ENCODE measurements at regions not wholly inside any gene's neighbourhood (a gene's known extent, or its start where the extent isn't known, plus 50 kb on each side); places are given as distances from the start of the nearest gene placed in this dataset.
A peak's percentile ranks its signal among the peaks of the same experiment; 100 is the strongest.
"Not testable (repeated sequence)": the region's sequence is repeated elsewhere in the genome, so short reads cannot be mapped to it uniquely, and the experiment has no call there.

DNA sequence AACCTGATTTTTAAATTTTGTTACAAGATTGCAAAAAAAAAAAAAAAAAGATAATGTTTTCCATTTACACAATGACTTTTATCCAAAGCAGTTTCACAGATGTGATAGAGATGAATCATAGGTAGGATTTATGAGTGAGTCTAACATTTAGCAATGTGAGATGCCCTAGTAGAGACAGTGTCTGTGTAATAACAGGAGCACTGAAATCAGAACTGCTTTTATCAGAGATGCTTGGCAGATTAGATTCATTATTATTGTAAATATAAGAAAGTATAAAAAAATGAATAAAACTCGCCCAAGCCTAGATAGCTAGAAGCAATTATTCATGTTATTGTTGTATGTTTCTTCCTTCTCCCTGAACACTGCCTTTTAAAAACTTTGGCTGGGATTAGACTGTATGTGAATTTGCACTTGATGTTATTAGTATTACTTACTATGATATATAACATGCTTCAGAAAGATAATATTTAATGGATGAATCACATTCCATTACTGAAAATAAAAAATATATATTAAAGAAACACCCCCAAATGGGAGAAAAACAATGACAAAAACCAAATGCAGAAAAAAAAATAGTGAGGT is 567.3 kb upstream of the KLF4 start:
- Histone ChIP-seq H3K27me3 (ENCODE audit: control insufficient read depth, insufficient read depth, low read length) (no peaks in the 10 kb centered on the region), H3K4me3 (ENCODE audit: low read length) (peak overlapping the region; percentile 18), H3K4me2 (ENCODE audit: low read length) (peak overlapping the region; percentile 72), H3K4me1 (ENCODE audit: control insufficient read depth, insufficient read depth, low read length) (peaks cover 54% of the 10 kb centered on the region), H3K9me3 (replicated peaks; ENCODE audit: low read length) (no peaks in the 10 kb centered on the region), H3K9ac (ENCODE audit: low read depth, low read length) (peak overlapping the region; percentile 70), H3K36me3 (ENCODE audit: insufficient read depth, low read length) (no peaks in the 10 kb centered on the region)

DNA sequence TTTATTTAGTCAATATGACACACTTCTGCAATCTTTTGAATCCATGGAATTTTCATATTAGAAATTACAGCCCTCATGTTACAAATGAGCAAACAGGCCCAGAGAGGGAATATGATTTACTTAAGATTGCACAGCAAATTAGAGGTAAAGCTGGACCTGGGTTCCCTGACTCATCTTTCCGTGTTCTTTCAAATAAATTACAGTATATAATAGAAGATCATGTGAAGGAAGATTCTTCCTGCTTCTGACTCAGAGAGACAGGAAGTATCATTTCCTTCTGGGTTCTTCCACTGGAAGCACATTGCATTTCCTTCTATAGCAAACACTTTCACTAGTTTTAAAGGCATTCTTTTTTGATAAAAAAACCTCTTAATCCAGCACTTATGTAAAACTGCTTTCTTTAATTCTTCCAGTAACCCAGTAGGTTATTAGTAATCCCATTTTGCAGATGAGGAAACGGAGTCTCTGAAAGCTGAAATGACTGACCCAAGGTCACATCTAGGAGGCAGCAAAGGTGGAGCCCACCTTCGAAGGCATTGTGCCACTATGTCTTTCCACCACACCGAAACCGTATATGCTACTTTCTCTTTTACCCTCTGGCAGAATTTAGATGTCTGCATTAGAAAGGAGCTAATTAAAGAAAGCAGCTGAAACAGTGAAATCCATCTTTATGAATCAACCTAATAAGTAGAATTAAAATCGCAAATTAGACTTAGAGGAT is 566.7 kb upstream of the KLF4 start:
- Histone ChIP-seq H3K4me3 (ENCODE audit: low read length) (peak overlapping the region; percentile 47), H3K9ac (ENCODE audit: low read depth, low read length) (peak overlapping the region; percentile 70), H3K4me1 (ENCODE audit: control insufficient read depth, insufficient read depth, low read length) (peaks cover 57% of the 10 kb centered on the region), H3K4me2 (ENCODE audit: low read length) (peak overlapping the region; percentile 72), H3K9me3 (replicated peaks; ENCODE audit: low read length) (no peaks in the 10 kb centered on the region), H3K36me3 (ENCODE audit: insufficient read depth, low read length) (no peaks in the 10 kb centered on the region), H3K27me3 (ENCODE audit: control insufficient read depth, insufficient read depth, low read length) (no peaks in the 10 kb centered on the region)

DNA sequence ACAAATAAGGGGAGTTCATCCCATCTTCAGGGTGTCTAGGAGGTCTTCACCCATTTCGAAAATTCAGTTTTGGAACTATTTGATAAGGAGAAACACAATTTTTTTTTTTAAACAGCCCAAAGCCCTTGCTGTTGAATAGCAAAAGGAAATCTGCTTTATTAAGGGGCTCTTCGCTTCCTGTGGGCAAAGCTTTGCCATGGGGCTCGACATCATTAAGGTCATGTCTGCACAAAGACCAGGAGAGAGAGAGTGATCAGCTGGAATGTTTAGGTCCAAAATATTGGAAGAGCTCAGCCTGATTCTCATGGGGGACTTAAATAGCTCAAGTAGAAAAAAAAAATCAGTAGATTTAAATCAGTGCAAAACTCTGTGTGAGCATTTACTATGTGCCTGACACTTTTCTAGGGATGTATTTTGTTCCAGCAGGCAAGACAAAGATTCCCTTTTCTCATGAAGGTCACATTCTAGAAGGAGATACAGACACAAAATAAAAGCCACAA is 564.6 kb upstream of the KLF4 start:
- H3K4me1 ChIP-seq (ENCODE audit: control insufficient read depth, insufficient read depth, low read length), result peaks cover 77% of the 10 kb centered on the region
- peak overlapping the region; percentile 70 for H3K4me2 ChIP-seq (ENCODE audit: low read length)
- H3K4me3 ChIP-seq (ENCODE audit: low read length), result no peak overlapping the region
- H3K9ac ChIP-seq (ENCODE audit: low read depth, low read length), result peak overlapping the region; percentile 49
- no peaks in the 10 kb centered on the region for H3K27me3 ChIP-seq (ENCODE audit: control insufficient read depth, insufficient read depth, low read length)
- no peaks in the 10 kb centered on the region for H3K9me3 ChIP-seq (replicated peaks; ENCODE audit: low read length)
- no peaks in the 10 kb centered on the region for H3K36me3 ChIP-seq (ENCODE audit: insufficient read depth, low read length)

DNA sequence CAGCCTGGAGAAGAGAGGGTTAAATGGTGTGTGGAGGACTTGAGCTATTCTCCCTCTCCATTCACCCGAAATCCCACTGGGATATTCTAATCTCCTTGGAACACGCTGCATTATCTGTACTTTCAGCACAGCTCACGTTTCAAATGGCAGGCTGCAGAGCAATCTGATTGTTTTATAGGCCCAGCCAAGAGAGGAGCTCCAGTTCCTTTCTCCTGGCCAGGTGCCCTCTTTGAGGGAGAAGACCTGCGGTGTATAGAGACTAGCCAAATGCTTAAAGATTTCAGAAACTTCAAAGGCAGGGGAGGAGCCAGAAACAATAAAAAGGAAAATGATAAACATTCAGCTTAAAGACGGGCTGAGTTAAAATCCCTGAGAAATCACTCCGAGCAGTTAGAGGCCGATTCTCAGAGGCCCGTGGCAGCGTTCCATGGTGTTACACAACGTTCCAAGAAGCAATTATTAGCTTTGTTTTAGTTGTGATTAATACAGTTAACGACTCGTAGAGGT is 564.0 kb upstream of the KLF4 start:
- no peak overlapping the region for H3K4me3 ChIP-seq (ENCODE audit: low read length)

DNA sequence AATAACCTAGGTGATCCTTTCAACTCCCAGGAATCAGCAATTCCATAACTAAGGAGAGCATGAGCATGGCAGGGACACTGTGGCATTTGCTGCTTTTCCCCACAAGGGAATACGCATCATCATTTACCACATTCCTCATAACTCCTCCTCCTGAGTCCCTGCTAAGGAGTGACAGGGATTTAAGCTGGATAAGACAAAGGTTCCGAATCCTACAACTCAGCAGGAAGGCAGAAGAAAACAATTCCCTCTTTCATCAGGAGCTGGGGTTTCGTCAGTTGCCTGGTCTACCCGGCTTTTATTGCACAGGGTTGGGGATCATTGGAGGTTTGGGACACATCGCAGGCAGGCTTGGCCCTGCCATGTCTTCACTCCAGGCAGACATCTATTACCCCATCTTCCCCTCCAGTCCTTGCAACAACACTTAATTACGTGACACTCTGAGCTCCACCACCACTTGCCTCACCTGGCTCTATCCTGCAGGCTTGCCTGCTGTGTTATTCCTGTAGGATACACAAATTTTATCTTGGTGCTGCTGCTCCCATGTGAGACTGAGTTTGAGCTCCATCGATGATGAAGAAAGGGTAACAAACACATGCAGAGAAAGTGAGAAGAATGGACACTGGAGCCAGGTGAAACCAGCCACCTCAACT is 563.0 kb upstream of the KLF4 start:
- Histone ChIP-seq H3K4me3 (ENCODE audit: low read length) (no peak overlapping the region), H3K36me3 (ENCODE audit: insufficient read depth, low read length) (no peaks in the 10 kb centered on the region), H3K4me2 (ENCODE audit: low read length) (no peak overlapping the region), H3K9me3 (replicated peaks; ENCODE audit: low read length) (no peaks in the 10 kb centered on the region), H3K9ac (ENCODE audit: low read depth, low read length) (no peak overlapping the region), H3K27me3 (ENCODE audit: control insufficient read depth, insufficient read depth, low read length) (no peaks in the 10 kb centered on the region), H3K4me1 (ENCODE audit: control insufficient read depth, insufficient read depth, low read length) (peaks cover 77% of the 10 kb centered on the region)

More for the DNA sequence above, 564.0 kb upstream of the KLF4 start:
- peak overlapping the region; percentile 69 for H3K9ac ChIP-seq (ENCODE audit: low read depth, low read length)
- H3K27me3 ChIP-seq (ENCODE audit: control insufficient read depth, insufficient read depth, low read length), result no peaks in the 10 kb centered on the region
- peaks cover 80% of the 10 kb centered on the region for H3K4me1 ChIP-seq (ENCODE audit: control insufficient read depth, insufficient read depth, low read length)
- H3K36me3 ChIP-seq (ENCODE audit: insufficient read depth, low read length), result no peaks in the 10 kb centered on the region
- H3K4me2 ChIP-seq (ENCODE audit: low read length), result peak overlapping the region; percentile 70
- no peaks in the 10 kb centered on the region for H3K9me3 ChIP-seq (replicated peaks; ENCODE audit: low read length)

DNA sequence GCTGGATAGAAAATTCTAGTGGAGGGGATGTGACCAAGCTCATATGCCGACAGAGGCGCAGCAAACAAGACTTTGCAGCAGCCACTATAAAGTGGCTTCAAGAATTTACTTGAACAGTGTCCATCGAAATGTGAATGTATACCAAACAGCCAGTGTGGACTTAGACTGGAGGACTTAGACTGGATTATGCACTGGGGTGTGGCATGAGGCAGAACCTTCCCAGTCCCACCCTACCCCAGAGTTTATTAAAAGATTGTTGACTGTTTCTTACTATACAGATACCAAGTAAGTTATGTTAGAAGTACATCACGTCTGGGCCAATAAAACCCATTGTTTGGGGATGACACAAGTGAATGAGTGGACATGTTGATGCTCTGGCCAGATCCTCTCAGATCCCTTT is 561.3 kb upstream of the KLF4 start:
- Histone ChIP-seq H3K36me3 (ENCODE audit: insufficient read depth, low read length) (no peaks in the 10 kb centered on the region), H3K27me3 (ENCODE audit: control insufficient read depth, insufficient read depth, low read length) (no peaks in the 10 kb centered on the region)

DNA sequence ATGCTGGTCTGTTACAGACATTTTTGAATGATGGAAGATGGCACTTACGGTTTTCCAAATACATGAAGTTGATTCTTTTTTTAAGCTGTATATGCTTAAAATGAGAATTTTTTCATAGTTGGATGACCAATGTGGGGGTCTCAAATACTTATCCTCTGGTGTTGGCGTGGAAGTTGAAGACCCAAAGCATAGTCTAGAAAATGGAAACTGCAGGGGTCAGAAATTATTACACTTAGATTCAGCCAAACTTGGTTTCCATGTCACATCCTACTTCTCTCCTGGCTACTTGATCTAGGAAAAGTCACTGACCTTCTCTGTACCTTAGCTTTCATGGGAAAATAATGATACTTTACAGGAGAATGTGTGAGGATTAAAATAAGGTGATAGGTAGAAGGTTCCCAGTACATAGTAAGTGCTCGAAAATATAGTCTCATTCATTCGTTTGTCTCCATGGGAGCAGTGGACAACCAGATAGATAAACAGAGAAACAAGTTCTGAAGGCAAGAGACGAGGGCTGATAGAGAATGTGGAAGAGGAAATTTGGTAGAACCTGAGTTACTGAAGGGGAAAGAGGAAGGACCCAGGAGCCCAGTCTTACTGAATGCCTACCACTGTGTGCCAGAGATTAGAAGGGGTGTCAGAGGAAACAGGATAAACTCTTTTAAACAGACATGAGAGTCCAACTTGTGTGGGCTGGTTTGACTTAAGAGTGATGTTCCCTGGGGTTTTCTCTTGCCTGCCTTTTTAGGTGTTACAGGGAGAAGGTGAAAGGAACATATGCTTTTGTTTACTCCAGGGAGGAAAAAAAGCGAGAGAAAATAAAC is 560.3 kb upstream of the KLF4 start:
- Histone ChIP-seq H3K9me3 (replicated peaks; ENCODE audit: low read length) (no peaks in the 10 kb centered on the region), H3K9ac (ENCODE audit: low read depth, low read length) (peak overlapping the region; percentile 62), H3K4me1 (ENCODE audit: control insufficient read depth, insufficient read depth, low read length) (peaks cover 56% of the 10 kb centered on the region), H3K4me2 (ENCODE audit: low read length) (peak overlapping the region; percentile 71), H3K36me3 (ENCODE audit: insufficient read depth, low read length) (no peaks in the 10 kb centered on the region), H3K27me3 (ENCODE audit: control insufficient read depth, insufficient read depth, low read length) (no peaks in the 10 kb centered on the region), H3K4me3 (ENCODE audit: low read length) (no peak overlapping the region)

More for the DNA sequence above, 561.3 kb upstream of the KLF4 start:
- no peaks in the 10 kb centered on the region for H3K9me3 ChIP-seq (replicated peaks; ENCODE audit: low read length)
- peaks cover 65% of the 10 kb centered on the region for H3K4me1 ChIP-seq (ENCODE audit: control insufficient read depth, insufficient read depth, low read length)
- no peak overlapping the region for H3K4me3 ChIP-seq (ENCODE audit: low read length)
- H3K4me2 ChIP-seq (ENCODE audit: low read length), result no peak overlapping the region
- no peak overlapping the region for H3K9ac ChIP-seq (ENCODE audit: low read depth, low read length)

DNA sequence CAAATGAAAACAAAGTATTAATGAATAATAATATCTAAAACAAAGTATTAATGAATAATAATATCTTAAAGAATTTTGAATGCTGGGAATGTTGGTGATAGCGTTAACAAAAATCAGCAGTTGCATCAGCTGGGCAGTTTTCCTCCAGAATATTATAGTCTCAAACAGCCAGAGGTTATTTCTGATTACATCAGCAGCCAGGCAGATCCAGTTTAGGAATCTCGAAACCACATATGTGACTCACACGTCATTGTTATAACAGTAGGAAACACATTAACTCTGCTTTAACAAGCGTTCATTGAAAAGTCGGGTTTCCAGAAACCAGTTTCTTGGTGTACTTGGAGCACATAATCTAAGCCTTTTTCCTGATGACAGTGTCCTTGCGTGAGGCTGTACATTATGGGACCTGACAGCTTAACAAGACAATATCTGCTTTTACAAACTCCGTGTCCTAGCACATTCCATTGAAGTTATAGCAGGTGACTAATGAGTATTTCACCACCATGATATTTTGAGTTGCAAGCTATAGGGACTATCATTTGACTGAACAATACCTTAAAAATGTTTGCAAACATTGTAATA is 559.5 kb upstream of the KLF4 start:
- Histone ChIP-seq H3K9me3 (replicated peaks; ENCODE audit: low read length) (peaks cover under 1% of the 10 kb centered on the region), H3K4me2 (ENCODE audit: low read length) (peak overlapping the region; percentile 71), H3K36me3 (ENCODE audit: insufficient read depth, low read length) (no peaks in the 10 kb centered on the region), H3K9ac (ENCODE audit: low read depth, low read length) (peak overlapping the region; percentile 62), H3K4me3 (ENCODE audit: low read length) (peak overlapping the region; percentile 17), H3K27me3 (ENCODE audit: control insufficient read depth, insufficient read depth, low read length) (no peaks in the 10 kb centered on the region), H3K4me1 (ENCODE audit: control insufficient read depth, insufficient read depth, low read length) (peaks cover 49% of the 10 kb centered on the region)

DNA sequence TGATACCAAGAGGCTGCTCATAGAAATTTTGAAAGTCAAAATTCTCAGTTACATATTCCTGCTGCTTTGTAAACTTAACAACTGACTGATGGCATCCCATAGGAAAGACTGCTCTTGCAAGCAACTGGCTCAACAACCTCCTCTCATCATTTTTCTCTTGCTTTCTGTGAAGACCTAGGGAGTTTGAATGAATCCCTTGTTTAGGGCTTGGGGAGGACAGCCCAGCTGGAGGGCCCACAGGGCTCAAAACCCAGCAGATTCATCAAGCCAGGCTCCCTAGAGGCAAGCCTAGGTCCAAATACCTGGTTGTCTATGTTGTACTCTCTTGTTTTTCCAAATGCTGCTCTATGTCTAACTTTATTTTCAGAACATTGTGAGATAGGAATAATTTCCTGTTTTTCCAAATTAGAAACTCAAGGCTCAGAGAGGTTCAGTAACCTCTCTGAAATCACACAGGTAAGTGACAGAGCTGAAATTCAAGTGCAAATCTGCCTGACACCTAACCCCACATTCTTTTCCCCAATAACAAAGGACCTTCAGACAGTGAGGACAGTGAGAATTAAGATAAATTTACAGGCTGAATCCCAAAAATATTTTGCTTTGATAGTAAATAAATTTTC is 558.9 kb upstream of the KLF4 start:
- Histone ChIP-seq H3K4me2 (ENCODE audit: low read length) (peak overlapping the region; percentile 14), H3K9ac (ENCODE audit: low read depth, low read length) (peak overlapping the region; percentile 62), H3K36me3 (ENCODE audit: insufficient read depth, low read length) (peaks cover 4% of the 10 kb centered on the region), H3K27me3 (ENCODE audit: control insufficient read depth, insufficient read depth, low read length) (no peaks in the 10 kb centered on the region), H3K4me3 (ENCODE audit: low read length) (no peak overlapping the region), H3K4me1 (ENCODE audit: control insufficient read depth, insufficient read depth, low read length) (peaks cover 44% of the 10 kb centered on the region), H3K9me3 (replicated peaks; ENCODE audit: low read length) (peaks cover 6% of the 10 kb centered on the region)

DNA sequence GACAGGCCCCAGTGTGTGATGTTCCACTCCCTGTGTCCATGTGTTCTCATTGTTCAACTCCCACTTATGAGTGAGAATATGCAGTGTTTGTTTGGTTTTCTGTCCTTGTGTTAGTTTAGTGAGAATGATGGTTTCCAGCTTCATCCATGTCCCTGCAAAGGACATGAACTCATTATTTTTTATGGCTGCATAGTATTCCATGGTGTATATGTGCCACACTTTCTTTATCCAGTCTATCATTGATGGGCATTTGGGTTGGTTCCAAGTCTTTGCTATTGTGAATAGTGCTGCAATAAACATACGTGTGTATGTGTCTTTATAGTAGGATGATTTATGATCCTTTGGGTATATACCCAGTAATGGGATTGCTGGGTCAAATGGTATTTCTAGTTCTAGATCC is 558.2 kb upstream of the KLF4 start:
- H3K9ac ChIP-seq (ENCODE audit: low read depth, low read length); H3K4me2 ChIP-seq (ENCODE audit: low read length); H3K27me3 ChIP-seq (ENCODE audit: control insufficient read depth, insufficient read depth, low read length); H3K36me3 ChIP-seq (ENCODE audit: insufficient read depth, low read length); H3K9me3 ChIP-seq (replicated peaks; ENCODE audit: low read length); H3K4me3 ChIP-seq (ENCODE audit: low read length): not testable (repeated sequence)
- peaks cover 36% of the 10 kb centered on the region for H3K4me1 ChIP-seq (ENCODE audit: control insufficient read depth, insufficient read depth, low read length)
